Stimulated activated CD4-positive, alpha-beta T cell treated with anti-CD3 and anti-CD28 coated beads, Interleukin-1b, Interleukin-23, amount 100 ng/mL, for 48 hours (primary cell): ENCODE measurements at regions not wholly inside any gene's neighbourhood (a gene's known extent, or its start where the extent isn't known, plus 50 kb on each side); places are given as distances from the start of the nearest gene placed in this dataset.

Experiments used
- DNase-seq: peaks from one replicate; pipeline ENCODE4 v3.0.0-alpha.2; 2020

- DNase-seq, result no peak
These were observed 143.0 kb upstream of the AJAP1 start for GRCh38 chr1:4511374-4511773.

GRCh38 chr1:4512636-4513035 lies 141.8 kb upstream of the AJAP1 start:
- no peak for DNase-seq

- DNase-seq, result no peak
These were observed 140.7 kb upstream of the AJAP1 start for GRCh38 chr1:4513685-4514084.

GRCh38 chr1:4515727-4516289 lies 138.6 kb upstream of the AJAP1 start:
- no peak for DNase-seq

GRCh38 chr1:4516596-4516995 lies 137.8 kb upstream of the AJAP1 start:
- no peak for DNase-seq

GRCh38 chr1:4517186-4517954 lies 137.0 kb upstream of the AJAP1 start:
- DNase-seq, result no peak

- no peak for DNase-seq
These were observed 135.8 kb upstream of the AJAP1 start for GRCh38 chr1:4518621-4519020.

GRCh38 chr1:4519954-4520353 lies 134.5 kb upstream of the AJAP1 start:
- DNase-seq, result no peak

- no peak for DNase-seq
These were observed 130.9 kb upstream of the AJAP1 start for GRCh38 chr1:4523551-4523950.

GRCh38 chr1:4526747-4527146 lies 127.7 kb upstream of the AJAP1 start:
- DNase-seq, result no peak

GRCh38 chr1:4527819-4528218 lies 126.6 kb upstream of the AJAP1 start:
- DNase-seq, result no peak

- DNase-seq, result no peak
These were observed 125.8 kb upstream of the AJAP1 start for GRCh38 chr1:4528590-4528989.

GRCh38 chr1:4529446-4530165 lies 124.8 kb upstream of the AJAP1 start:
- DNase-seq, result no peak

GRCh38 chr1:4530166-4530785 lies 124.1 kb upstream of the AJAP1 start:
- DNase-seq, result no peak

GRCh38 chr1:4531842-4532241 lies 122.6 kb upstream of the AJAP1 start:
- no peak for DNase-seq

- no peak for DNase-seq
These were observed 121.8 kb upstream of the AJAP1 start for GRCh38 chr1:4532656-4533055.

- DNase-seq, result no peak
These were observed 107.5 kb upstream of the AJAP1 start for GRCh38 chr1:4546911-4547310.

GRCh38 chr1:4549930-4550329 lies 104.5 kb upstream of the AJAP1 start:
- no peak for DNase-seq

- DNase-seq, result no peak
These were observed 103.5 kb upstream of the AJAP1 start for GRCh38 chr1:4550941-4551340.

GRCh38 chr1:4551706-4552105 lies 102.7 kb upstream of the AJAP1 start:
- no peak for DNase-seq

GRCh38 chr1:4553761-4554160 lies 100.6 kb upstream of the AJAP1 start:
- DNase-seq, result no peak

- no peak for DNase-seq
These were observed 100.0 kb upstream of the AJAP1 start for GRCh38 chr1:4554271-4554865.

GRCh38 chr1:4557949-4558348 lies 96.5 kb upstream of the AJAP1 start:
- no peak for DNase-seq
